HL-60 (cell line): ENCODE measurements at regions not wholly inside any gene's neighbourhood (a gene's known extent, or its start where the extent isn't known, plus 50 kb on each side); places are given as distances from the start of the nearest gene placed in this dataset.

Experiments
- DNase-seq, 2 experiments: peaks; one replicate each; pipeline ENCODE4 v3.0.0-alpha.2; 2010 to 2020; ENCODE audit warnings: low read depth in 1 of 2, low spot score in 1 of 2
- H3K27ac ChIP-seq: fragments of 250-450 bp; sonication (Bioruptor Pico); replicated peaks from 2 replicates; pipeline ENCODE4 v1.5.1; 2020; ENCODE audit warnings: mild to moderate bottlenecking, moderate library complexity
- H3K27me3 ChIP-seq: fragments of 250-450 bp; sonication (Bioruptor Pico); 2 replicates; pipeline ENCODE4 v1.5.1; 2021; ENCODE audit warnings: mild to moderate bottlenecking, moderate library complexity; ENCODE audit not compliant: insufficient read depth, poor library complexity, severe bottlenecking
- H3K4me3 ChIP-seq: replicated peaks from 2 replicates; pipeline ENCODE4 v1.5.1; 2011; ENCODE audit warnings: mild to moderate bottlenecking, control low read depth, low read length; ENCODE audit not compliant: insufficient read depth
- GABPA ChIP-seq: IDR thresholded peaks from 2 replicates; pipeline ENCODE4 v1.6.1; 2012; ENCODE audit warnings: low read depth
- POLR2AphosphoS5 ChIP-seq: IDR thresholded peaks from 2 replicates; pipeline ENCODE4 v1.6.1; 2012; ENCODE audit warnings: low read depth
- SPI1 ChIP-seq: IDR thresholded peaks from 2 replicates; pipeline ENCODE4 v1.6.1; 2012; ENCODE audit warnings: low read depth, mild to moderate bottlenecking, borderline replicate concordance
- TF ChIP-seq, protein P1 (sequence below): IDR thresholded peaks from one replicate; pipeline ENCODE4 v1.5.1; 2011; ENCODE audit warnings: low read length, control low read depth, inconsistent platforms; ENCODE audit not compliant: insufficient read depth
- TF ChIP-seq, protein P2 (sequence below): IDR thresholded peaks from 2 replicates; pipeline ENCODE4 v1.6.1; 2012; ENCODE audit warnings: low read depth; ENCODE audit not compliant: insufficient replicate concordance

- no peak overlapping the region for H3K4me3 ChIP-seq
- TF ChIP-seq, protein P1, sequence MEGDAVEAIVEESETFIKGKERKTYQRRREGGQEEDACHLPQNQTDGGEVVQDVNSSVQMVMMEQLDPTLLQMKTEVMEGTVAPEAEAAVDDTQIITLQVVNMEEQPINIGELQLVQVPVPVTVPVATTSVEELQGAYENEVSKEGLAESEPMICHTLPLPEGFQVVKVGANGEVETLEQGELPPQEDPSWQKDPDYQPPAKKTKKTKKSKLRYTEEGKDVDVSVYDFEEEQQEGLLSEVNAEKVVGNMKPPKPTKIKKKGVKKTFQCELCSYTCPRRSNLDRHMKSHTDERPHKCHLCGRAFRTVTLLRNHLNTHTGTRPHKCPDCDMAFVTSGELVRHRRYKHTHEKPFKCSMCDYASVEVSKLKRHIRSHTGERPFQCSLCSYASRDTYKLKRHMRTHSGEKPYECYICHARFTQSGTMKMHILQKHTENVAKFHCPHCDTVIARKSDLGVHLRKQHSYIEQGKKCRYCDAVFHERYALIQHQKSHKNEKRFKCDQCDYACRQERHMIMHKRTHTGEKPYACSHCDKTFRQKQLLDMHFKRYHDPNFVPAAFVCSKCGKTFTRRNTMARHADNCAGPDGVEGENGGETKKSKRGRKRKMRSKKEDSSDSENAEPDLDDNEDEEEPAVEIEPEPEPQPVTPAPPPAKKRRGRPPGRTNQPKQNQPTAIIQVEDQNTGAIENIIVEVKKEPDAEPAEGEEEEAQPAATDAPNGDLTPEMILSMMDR: no peak
- TF ChIP-seq POLR2AphosphoS5 (no peak), SPI1 (no peak), GABPA (no peak)
- TF ChIP-seq, protein P2, sequence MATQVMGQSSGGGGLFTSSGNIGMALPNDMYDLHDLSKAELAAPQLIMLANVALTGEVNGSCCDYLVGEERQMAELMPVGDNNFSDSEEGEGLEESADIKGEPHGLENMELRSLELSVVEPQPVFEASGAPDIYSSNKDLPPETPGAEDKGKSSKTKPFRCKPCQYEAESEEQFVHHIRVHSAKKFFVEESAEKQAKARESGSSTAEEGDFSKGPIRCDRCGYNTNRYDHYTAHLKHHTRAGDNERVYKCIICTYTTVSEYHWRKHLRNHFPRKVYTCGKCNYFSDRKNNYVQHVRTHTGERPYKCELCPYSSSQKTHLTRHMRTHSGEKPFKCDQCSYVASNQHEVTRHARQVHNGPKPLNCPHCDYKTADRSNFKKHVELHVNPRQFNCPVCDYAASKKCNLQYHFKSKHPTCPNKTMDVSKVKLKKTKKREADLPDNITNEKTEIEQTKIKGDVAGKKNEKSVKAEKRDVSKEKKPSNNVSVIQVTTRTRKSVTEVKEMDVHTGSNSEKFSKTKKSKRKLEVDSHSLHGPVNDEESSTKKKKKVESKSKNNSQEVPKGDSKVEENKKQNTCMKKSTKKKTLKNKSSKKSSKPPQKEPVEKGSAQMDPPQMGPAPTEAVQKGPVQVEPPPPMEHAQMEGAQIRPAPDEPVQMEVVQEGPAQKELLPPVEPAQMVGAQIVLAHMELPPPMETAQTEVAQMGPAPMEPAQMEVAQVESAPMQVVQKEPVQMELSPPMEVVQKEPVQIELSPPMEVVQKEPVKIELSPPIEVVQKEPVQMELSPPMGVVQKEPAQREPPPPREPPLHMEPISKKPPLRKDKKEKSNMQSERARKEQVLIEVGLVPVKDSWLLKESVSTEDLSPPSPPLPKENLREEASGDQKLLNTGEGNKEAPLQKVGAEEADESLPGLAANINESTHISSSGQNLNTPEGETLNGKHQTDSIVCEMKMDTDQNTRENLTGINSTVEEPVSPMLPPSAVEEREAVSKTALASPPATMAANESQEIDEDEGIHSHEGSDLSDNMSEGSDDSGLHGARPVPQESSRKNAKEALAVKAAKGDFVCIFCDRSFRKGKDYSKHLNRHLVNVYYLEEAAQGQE: no peak
- no peak overlapping the region for H3K27ac ChIP-seq
- peaks cover 2% of the 10 kb centered on the region for H3K27me3 ChIP-seq
- no peak for DNase-seq
These were observed 57.0 kb upstream of the STX16 start for GRCh38 chr20:58593880-58594638.

GRCh38 chr20:58592076-58592695 is 58.9 kb upstream of the STX16 start:
- Histone ChIP-seq H3K27me3 (no peaks in the 10 kb centered on the region), H3K27ac (no peak overlapping the region), H3K4me3 (no peak overlapping the region)
- no peak for DNase-seq
- TF ChIP-seq POLR2AphosphoS5 (no peak), GABPA (no peak)
- TF ChIP-seq, protein P1: no peak

DNA sequence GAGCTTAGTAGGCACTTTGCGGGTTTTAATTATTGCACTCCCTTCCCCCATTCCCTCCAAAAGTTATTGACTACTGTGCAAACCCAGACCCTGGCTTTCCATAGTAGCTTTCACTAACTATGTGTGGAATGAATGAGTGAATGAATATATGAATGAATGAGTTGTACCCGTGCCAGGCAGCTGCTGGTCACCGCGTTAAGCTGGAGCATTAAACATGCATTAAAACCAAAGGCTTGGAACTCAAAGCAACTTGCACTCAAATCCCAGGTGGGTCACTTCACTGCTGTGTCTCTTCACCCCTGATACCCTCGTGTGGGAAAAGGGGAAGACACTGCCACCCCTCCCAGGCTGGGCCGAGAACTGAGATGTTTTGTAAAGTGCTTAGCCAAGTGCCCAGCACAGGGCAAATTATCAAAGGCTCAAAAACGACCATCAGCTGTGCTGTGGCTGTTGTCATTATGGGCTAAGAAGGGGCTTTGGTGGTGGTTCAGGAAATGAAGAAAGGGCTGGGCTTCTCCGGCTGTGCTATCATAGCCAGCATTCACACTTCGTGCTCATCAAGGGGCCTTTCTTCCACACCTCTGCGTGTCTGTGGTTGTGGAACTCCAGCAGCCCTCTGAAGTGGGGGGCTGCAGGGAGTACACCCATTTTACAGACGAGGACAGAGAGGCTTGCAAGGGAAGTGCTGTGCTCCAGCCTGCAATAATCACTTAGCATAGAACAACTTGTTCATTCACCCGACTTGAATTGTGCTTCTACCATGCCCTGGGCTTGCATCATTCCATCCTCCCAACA is 60.2 kb upstream of the STX16 start:
- no peaks in the 10 kb centered on the region for H3K27me3 ChIP-seq
- TF ChIP-seq SPI1 (no peak), POLR2AphosphoS5 (no peak), GABPA (no peak)
- TF ChIP-seq, protein P1: no peak
- TF ChIP-seq, protein P2: no peak
- no peak overlapping the region for H3K4me3 ChIP-seq
- no peak overlapping the region for H3K27ac ChIP-seq
- no peak for DNase-seq
